HCT116 (cell line): ENCODE measurements at regions not wholly inside any gene's neighbourhood (a gene's known extent, or its start where the extent isn't known, plus 50 kb on each side); places are given as distances from the start of the nearest gene placed in this dataset.

Source experiments
- ATAC-seq: fragments of 200-7000 bp; cut with Tn5 transposase; 2 replicates; pipeline ENCODE4 v1.9.1; 2020; ENCODE audit warnings: mild to moderate bottlenecking, moderate library complexity
- BruUV-seq: library from RNA; stranded (reverse); fragments of 400-500 nt; replicated peaks from 2 replicates; lab custom pipeline; 2021; lab: Mats Ljungman, UMichigan
- CTCF ChIA-PET: fragments of 300-600 bp; sonication (Branson Sonifier 250); formaldehyde crosslinking; loops from one replicate; lab custom pipeline; 2021; ENCODE audit warnings: antibody characterized with exemption; lab: Charles Lee
- POLR2A ChIA-PET: fragments of 300-600, 350-600 bp; sonication (Branson Sonifier 250); formaldehyde crosslinking; loops from one replicate; lab custom pipeline; 2021; ENCODE audit warnings: antibody characterized with exemption; lab: Charles Lee
- RAD21 ChIA-PET, 2 experiments: fragments of 300-600 bp; sonication (Branson Sonifier 250); formaldehyde crosslinking; loops; one replicate each; lab custom pipeline; 2023; ENCODE audit warnings: low total read pairs in 2 of 2; ENCODE audit not compliant: uncharacterized antibody in 2 of 2, unreplicated experiment in 2 of 2, low non-redundant PET in 1 of 2; lab: Charles Lee
- DNase-seq: peaks from one replicate; pipeline ENCODE4 v3.0.0-alpha.2; 2010; ENCODE audit warnings: low read depth, low spot score
- H2AFZ ChIP-seq: fragments of 200-600 bp; shearing (Covaris generic), sonication (generic); 2 replicates; pipeline ENCODE4 v1.6.1; 2017; ENCODE audit warnings: low read depth, mixed run types, mixed read lengths, antibody characterized with exemption, low read length; ENCODE audit not compliant: poor library complexity, severe bottlenecking
- H3K27ac ChIP-seq: 2 replicates; pipeline ENCODE4 v1.5.1; 2012; ENCODE audit warnings: low read depth, low read length
- H3K27me3 ChIP-seq: fragments of 200-600 bp; sonication (generic); 2 replicates; pipeline ENCODE4 v1.6.1; 2016; ENCODE audit warnings: mixed run types, low read length, mixed read lengths; ENCODE audit not compliant: insufficient read depth
- H3K36me3 ChIP-seq, 2 experiments: fragments of 200-500 bp in 1 of 2; fragments of 200-600 bp in 1 of 2; sonication (Bioruptor generic) in 1 of 2; sonication (generic) in 1 of 2; 2 replicates each; pipeline versions ENCODE4 v1.5.1 to v1.6.1; 2014 to 2016; ENCODE audit warnings: low read length in 2 of 2, inconsistent platforms in 1 of 2, mixed read lengths in 1 of 2, mixed run types in 1 of 2; ENCODE audit not compliant: insufficient read depth in 2 of 2, control insufficient read depth in 1 of 2
- H3K4me1 ChIP-seq, 2 experiments: fragments of 200-600 bp in 1 of 2; sonication (generic) in 1 of 2; 2 replicates each; pipeline versions ENCODE4 v1.5.1 to v1.6.1; 2012 to 2017; ENCODE audit warnings: low read length in 2 of 2, inconsistent platforms in 1 of 2, mild to moderate bottlenecking in 1 of 2, mixed read lengths in 1 of 2, mixed run types in 1 of 2, moderate library complexity in 1 of 2; ENCODE audit not compliant: insufficient read depth in 2 of 2, control insufficient read depth in 1 of 2
- H3K4me2 ChIP-seq: fragments of 200-600 bp; sonication (generic); 2 replicates; pipeline ENCODE4 v1.6.1; 2017; ENCODE audit warnings: mixed run types, low read length, mixed read lengths
- H3K4me3 ChIP-seq, 2 experiments: fragments of 200-600 bp in 1 of 2; sonication (generic) in 1 of 2; replicated peaks in 1 of 2; 2 replicates each; pipeline ENCODE4 v1.5.1; 2011 to 2016; ENCODE audit warnings: low read length in 2 of 2, control low read depth in 1 of 2, low read depth in 1 of 2, mild to moderate bottlenecking in 1 of 2, mixed read lengths in 1 of 2, mixed run types in 1 of 2
- H3K79me2 ChIP-seq: fragments of 200-600 bp; sonication (generic); 2 replicates; pipeline ENCODE4 v1.6.1; 2017; ENCODE audit warnings: mild to moderate bottlenecking, mixed run types, low read length, moderate library complexity, mixed read lengths; ENCODE audit not compliant: insufficient read depth
- H3K9ac ChIP-seq: fragments of 200-600 bp; sonication (generic); 2 replicates; pipeline ENCODE4 v1.6.1; 2016; ENCODE audit warnings: low read length, mixed read lengths
- H3K9me2 ChIP-seq: fragments of 200-600 bp; sonication (generic), shearing (Covaris generic); 2 replicates; pipeline ENCODE4 v1.6.1; 2017; ENCODE audit warnings: mixed run types, mild to moderate bottlenecking, moderate library complexity; ENCODE audit not compliant: insufficient read depth
- H3K9me3 ChIP-seq, 2 experiments: fragments of 200-500 bp in 1 of 2; fragments of 200-600 bp in 1 of 2; sonication (Bioruptor generic) in 1 of 2; sonication (generic) in 1 of 2; 2 replicates each; pipeline ENCODE4 v1.6.1; 2014 to 2017; ENCODE audit warnings: low read length in 2 of 2, mixed read lengths in 2 of 2, inconsistent platforms in 1 of 2, low read depth in 1 of 2, mild to moderate bottlenecking in 1 of 2, mixed run types in 1 of 2, moderate library complexity in 1 of 2; ENCODE audit not compliant: control insufficient read depth in 1 of 2, insufficient read depth in 1 of 2
- H4K20me1 ChIP-seq: fragments of 200-600 bp; sonication (generic), shearing (Covaris generic); 2 replicates; pipeline ENCODE4 v1.6.1; 2017; ENCODE audit warnings: mixed run types, mild to moderate bottlenecking, moderate library complexity; ENCODE audit not compliant: insufficient read depth
- ATF3 ChIP-seq: IDR thresholded peaks from 2 replicates; pipeline ENCODE4 v1.6.1; 2012
- CBX3 ChIP-seq: IDR thresholded peaks from 2 replicates; pipeline ENCODE4 v1.6.1; 2012; ENCODE audit warnings: low read depth
- CEBPB ChIP-seq: IDR thresholded peaks from 2 replicates; pipeline ENCODE4 v1.6.1; 2012; ENCODE audit warnings: low read depth
- CTCF ChIP-seq, 3 experiments: fragments of 200-600 bp in 1 of 3; sonication (generic) in 1 of 3; IDR thresholded peaks in 2 of 3; conservative IDR thresholded peaks in 1 of 3; 2 replicates each; pipeline ENCODE4 v1.5.1; 2012 to 2017; ENCODE audit warnings: low read depth in 2 of 3, low read length in 2 of 3, antibody characterized with exemption in 1 of 3, borderline replicate concordance in 1 of 3, control low read depth in 1 of 3, mild to moderate bottlenecking in 1 of 3, mixed read lengths in 1 of 3, mixed run types in 1 of 3, moderate library complexity in 1 of 3; ENCODE audit not compliant: insufficient read depth in 1 of 3
- ELF1 ChIP-seq: IDR thresholded peaks from 2 replicates; pipeline ENCODE4 v1.6.1; 2012; ENCODE audit warnings: low read depth, borderline replicate concordance
- EZH2 ChIP-seq: fragments of 200-600 bp; sonication (generic); IDR thresholded peaks from 2 replicates; pipeline ENCODE4 v1.6.1; 2017; ENCODE audit warnings: antibody characterized with exemption, mixed run types
- EZH2phosphoT487 ChIP-seq: fragments of 200-600 bp; IDR thresholded peaks from 2 replicates; pipeline ENCODE4 v1.6.1; 2018; ENCODE audit warnings: antibody characterized with exemption, borderline replicate concordance
- FOSL1 ChIP-seq: IDR thresholded peaks from 2 replicates; pipeline ENCODE4 v1.6.1; 2012; ENCODE audit warnings: low read depth
- MAX ChIP-seq: IDR thresholded peaks from 2 replicates; pipeline ENCODE4 v1.6.1; 2012
- POLR2AphosphoS5 ChIP-seq: IDR thresholded peaks from 2 replicates; pipeline ENCODE4 v1.6.1; 2011; ENCODE audit warnings: mild to moderate bottlenecking, low read depth, low read length, moderate library complexity
- RAD21 ChIP-seq: IDR thresholded peaks from 2 replicates; pipeline ENCODE4 v1.6.1; 2012; ENCODE audit warnings: low read depth, mild to moderate bottlenecking
- REST ChIP-seq: IDR thresholded peaks from 2 replicates; pipeline ENCODE4 v1.6.1; 2012; ENCODE audit warnings: low read depth
- SP1 ChIP-seq: IDR thresholded peaks from 2 replicates; pipeline ENCODE4 v1.6.1; 2012; ENCODE audit warnings: low read depth
- SRF ChIP-seq: IDR thresholded peaks from 2 replicates; pipeline ENCODE4 v1.6.1; 2012; ENCODE audit warnings: low read depth
- YY1 ChIP-seq: IDR thresholded peaks from 2 replicates; pipeline ENCODE4 v1.6.1; 2011; ENCODE audit warnings: low read length, low read depth, moderate library complexity, mild to moderate bottlenecking; ENCODE audit not compliant: insufficient replicate concordance; ENCODE audit errors: extremely low read depth
- ZBTB33 ChIP-seq: IDR thresholded peaks from 2 replicates; pipeline ENCODE4 v1.6.1; 2011; ENCODE audit warnings: mild to moderate bottlenecking, low read length, moderate library complexity; ENCODE audit not compliant: insufficient replicate concordance; ENCODE audit errors: extremely low read depth
- ZFX ChIP-seq: fragments of 450-650 bp; IDR thresholded peaks from 2 replicates; pipeline ENCODE4 v1.6.1; 2017
- ZNF274 ChIP-seq: fragments of 200-500 bp; sonication (Bioruptor generic); IDR thresholded peaks from 2 replicates; pipeline ENCODE4 v1.6.1; 2014; ENCODE audit warnings: mild to moderate bottlenecking, low read depth, low read length, inconsistent platforms
- intact Hi-C: fragments of 100-400 bp; cut with micrococcal nuclease; formaldehyde crosslinking; loops from 2 replicates; pipeline ENCODE4 v1.10.0; 2022

GRCh38 chr5:102049517-102049916 is 246.6 kb downstream of the SLCO4C1 start:
- intact Hi-C loops: no loop called here
- ChIA-PET CTCF (no interaction called here), POLR2A (no interaction called here), RAD21 (no interaction called here)
- DNase-seq: no peak
- Histone ChIP-seq H3K27ac (no peak overlapping the region), H4K20me1 (no peaks in the 10 kb centered on the region), H3K4me2 (no peak overlapping the region), H3K36me3 (no peaks in the 10 kb centered on the region), H3K9me2 (no peaks in the 10 kb centered on the region), H3K79me2 (no peaks in the 10 kb centered on the region), H3K9ac (no peak overlapping the region), H3K4me3 (no peak overlapping the region), H3K9me3 (no peaks in the 10 kb centered on the region), H2AFZ (no peak overlapping the region), H3K27me3 (no peaks in the 10 kb centered on the region), H3K4me1 (0 out of 4 replicates have a peak, but pooled peaks cover 0 to 2% of the 10 kb centered on the region in 2 experiments)
- ATAC-seq: no peak
- no TSS peak for BruUV-seq
- TF ChIP-seq SP1 (no peak), EZH2 (no peak), CBX3 (no peak), YY1 (no peak), ATF3 (no peak), EZH2phosphoT487 (no peak), ZFX (no peak), POLR2AphosphoS5 (no peak), MAX (no peak), RAD21 (no peak), REST (no peak), CEBPB (no peak), CTCF (IDR thresholded peaks at IDR 0.05 in 2 of 3, conservative IDR thresholded peaks at IDR 0.05 in 1 of 3; ENCODE audit: borderline replicate concordance in 1 of 3, insufficient read depth in 1 of 3, low read depth in 2 of 3, low read length in 2 of 3) (no peak), SRF (no peak), FOSL1 (no peak), ELF1 (no peak), ZNF274 (no peak), ZBTB33 (no peak)
